Skin of body (tissue), 1 donor: ENCODE measurements at regions not wholly inside any gene's neighbourhood (a gene's known extent, or its start where the extent isn't known, plus 50 kb on each side); places are given as distances from the start of the nearest gene placed in this dataset.

Experiments
- DNase-seq: peaks from one replicate; lab custom pipeline; 2025; lab: John Stamatoyannopoulos, UW

DNA sequence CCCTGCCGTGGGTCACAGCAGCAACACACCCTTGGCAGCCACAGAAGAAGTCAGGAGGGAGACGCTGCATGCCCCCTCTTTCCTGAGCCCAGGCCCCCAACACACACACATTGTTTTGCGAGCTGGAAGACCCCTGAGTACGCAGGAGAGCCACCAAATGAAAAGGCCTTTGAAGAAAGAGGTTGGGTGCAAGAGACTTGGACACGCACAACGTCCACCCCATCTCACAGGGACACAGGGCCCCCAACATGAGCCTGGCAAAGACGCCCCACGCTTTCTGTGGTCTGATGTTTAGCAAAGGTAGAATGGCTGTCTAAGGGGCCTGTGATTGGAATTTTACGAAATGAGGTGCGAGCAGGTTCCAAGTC is 185.0 kb downstream of the TTLL2 start:
- DNase-seq, result no peak

DNA sequence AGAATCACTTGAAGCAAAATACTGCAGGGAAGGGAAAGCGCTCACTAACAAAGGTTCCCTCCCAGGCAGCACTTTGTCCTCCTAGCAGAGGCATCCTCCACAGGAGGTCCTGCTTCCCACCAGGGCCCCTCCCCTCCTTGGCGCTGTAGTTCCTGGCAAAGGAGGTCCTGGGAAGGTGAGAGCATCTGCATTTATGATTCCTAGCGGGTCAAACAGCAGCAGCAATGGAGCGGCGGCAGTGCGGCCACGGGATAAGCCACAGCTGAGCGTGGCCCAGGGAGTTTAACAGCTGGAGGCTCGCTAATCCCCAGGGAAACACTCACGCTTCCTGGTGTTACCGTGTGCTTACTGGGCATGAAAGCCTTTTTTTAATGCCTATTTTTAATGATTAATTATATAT is 185.8 kb downstream of the TTLL2 start:
- DNase-seq, result no peak

DNA sequence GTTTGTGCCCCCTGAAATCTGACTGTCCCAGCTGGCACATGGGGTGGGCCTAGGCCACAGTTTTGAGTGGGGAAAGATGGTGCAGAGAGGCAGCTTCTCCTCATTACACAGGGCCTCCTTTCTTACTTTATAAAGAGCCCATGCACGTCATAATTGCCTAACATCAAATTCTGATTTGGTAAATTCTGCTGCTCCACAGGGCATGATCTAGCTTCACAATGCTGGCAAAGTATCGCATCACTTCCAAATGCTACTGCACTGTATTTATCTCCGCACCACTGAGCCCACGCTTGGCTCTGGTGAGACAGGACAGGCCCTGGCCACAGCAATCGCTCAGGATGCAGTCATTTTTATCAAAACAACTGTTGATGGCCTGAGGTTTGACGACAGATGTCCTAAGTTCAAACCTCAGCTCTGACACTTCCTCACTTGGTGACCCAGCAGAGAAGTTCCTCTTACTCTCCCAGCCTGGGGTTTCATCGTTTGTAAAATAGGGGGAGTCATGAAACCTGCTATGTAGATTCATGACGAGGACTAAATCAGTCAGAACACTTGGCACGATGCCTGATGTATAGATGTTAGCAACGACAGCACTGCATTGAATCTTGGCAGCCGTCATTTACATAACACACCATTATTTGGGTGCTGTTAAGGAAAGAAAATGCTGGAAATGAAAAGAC is 187.9 kb downstream of the TTLL2 start:
- DNase-seq, result no peak

DNA sequence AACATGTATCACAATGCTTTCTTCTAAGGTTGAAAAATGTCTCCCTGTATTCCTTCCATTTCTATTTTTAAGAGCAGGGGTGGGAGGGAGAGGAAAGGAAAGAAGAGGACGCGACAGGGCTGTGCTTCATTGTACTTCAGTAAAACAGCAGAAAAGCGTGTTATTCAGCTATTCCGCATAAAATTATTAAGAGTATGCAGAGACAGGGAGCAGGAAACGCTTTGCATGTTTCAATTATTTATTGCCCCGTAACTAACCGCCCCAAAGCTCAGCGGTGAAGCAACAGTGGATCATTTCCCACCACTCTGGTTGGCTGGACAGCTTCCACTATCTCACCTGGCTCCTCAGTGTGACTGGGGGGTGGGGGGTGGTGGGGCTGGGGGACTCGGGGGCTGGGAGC is 188.9 kb downstream of the TTLL2 start:
- DNase-seq, result no peak

DNA sequence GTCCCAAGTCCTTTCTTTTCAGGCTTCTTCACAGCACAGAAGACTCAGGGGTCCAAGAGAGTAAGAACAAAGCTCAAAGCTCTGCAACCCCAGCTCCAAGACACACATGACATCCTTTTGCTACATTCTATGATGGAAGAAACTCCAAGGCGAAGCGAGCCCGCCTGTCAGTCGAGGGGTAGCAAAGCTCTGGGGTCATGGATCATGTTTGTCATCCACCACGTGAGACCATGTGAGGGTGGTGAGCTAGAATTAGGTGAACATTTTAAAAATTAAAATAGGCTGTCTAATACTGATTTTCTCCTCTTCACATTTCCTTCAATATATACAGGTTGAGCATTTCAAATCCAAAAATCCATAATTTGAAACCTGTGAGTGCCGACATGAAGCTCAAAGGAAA is 189.6 kb downstream of the TTLL2 start:
- DNase-seq, result no peak

DNA sequence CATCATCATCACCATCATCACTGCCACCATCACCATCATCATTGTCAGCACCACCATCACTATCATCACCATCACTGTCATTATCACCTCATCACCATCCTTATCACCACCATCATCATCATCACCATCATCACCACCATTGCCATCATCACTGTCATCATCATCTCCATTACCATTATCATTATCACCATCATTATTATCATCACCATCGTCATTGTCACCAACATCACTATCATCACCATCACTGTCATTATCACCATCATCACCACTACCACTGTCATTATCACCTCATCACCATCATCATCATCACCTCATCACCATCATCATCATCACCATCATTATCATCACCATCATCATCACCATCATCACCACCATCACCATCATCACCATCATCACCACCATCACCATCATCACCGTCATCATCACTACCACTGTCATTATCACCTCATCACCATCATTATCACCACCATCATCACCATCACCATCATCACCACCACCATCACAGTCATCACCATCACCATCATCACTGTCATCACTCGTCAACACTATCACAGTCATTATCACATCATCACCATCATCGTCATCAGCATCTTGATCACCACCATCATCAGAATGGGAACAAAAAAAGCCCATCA is 191.1 kb downstream of the TTLL2 start:
- no peak for DNase-seq

DNA sequence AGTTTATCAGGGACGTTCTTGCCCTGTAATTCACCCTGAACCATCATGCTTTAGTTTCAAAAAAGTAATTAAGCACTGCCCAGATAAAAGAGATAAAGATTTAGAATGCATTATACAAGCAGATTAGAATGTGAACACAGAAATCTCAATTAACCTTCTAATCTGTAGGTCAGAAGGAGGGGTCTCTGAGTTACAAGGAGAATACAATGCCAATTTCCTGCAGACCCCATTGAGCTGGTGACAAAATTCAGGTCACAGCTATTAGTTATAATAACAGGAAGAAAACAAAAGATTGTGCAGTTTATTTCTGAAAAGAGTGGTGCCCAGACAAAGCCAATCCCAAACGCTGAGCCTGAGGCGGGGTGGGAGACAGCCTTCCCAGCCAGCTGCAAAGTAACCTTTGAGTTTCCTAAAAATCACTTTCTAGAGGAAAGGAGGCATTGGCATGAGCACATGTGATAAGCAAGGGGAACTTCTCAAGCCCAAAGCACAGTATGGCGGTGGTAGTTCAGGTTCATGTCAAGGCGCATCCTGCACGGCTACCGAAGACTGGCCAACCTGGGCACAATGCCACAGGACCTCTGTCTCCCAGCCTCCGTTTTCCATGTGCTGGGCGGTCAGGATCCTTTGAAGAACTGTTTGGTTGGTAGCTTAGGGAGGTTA is 192.5 kb downstream of the TTLL2 start:
- no peak for DNase-seq

DNA sequence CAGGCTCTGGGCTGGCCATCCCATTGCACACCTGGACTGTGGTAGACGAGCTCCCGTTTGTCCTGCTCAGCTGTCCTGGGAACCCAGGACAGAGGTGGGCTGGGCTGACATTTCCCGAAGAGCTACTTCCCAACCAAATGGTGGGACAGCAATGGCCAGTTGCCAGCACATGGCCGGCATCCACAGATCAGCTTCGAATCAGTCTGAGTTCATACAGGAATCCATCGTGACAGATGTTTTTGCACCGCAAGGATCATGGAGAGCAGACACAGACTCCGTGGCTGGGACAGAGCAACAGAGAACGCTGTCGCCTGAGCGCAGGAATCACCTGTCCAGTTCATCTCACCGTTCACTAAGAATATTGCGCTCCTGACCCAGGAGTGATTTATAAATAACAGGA is 198.5 kb downstream of the TTLL2 start:
- DNase-seq, result no peak

DNA sequence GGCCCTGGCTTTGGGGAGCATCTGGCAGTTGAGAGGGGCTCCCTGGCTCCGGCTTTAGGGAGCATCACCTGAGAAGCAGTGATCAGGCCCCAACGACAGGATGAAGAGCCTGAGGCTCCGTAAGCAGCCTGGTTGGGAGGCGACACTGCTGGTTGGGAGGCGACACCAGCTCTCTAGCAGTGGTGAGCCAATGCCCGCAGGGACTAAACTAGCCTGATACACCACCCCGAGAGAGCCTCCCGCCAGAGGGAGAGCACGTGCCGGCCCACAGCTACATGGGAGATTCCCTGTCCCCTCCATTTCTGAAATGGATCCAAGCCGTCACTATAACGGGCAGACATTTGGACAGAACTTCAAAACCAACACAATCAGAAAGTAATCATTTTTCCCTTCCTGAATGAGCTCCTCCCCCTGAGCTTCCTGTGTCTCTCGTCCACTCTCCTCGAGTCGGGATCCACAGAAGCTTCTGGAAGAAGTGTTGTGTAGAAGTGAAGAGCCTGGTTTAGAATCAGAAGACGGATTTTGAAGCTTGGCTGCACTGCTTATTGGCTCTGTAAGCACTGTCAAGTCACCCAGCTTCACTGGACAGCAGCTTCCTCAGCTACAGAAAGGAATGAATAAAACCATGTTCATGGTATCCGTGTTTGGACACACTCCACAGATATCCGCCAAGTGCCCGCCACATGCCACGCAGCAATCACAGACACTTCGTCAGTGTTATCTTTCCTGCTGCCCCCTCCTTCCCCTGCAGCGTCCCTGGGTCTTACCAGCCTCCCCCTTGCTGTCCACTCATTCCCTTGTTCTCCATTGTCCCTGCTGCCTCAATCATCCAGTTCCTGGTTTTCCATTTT is 199.6 kb downstream of the TTLL2 start:
- no peak for DNase-seq

DNA sequence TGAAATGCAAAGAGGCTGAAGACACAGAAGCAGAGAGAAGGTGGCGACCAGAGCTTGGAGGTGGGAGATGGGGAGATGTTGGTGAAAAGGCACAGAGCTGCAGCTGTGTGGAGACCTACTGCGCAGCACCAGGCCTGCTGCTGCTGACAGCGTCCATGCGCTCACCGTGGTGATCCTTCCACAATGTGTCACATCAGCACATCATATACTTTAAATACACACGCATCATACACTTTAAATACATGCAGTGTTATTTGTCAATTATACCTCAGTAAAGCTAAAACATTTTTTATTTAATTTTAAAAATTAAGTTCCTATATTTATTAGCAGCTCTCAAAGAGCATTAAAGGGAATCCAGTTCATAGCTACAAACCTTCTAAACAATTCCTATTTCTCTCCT is 200.9 kb downstream of the TTLL2 start:
- no peak for DNase-seq

DNA sequence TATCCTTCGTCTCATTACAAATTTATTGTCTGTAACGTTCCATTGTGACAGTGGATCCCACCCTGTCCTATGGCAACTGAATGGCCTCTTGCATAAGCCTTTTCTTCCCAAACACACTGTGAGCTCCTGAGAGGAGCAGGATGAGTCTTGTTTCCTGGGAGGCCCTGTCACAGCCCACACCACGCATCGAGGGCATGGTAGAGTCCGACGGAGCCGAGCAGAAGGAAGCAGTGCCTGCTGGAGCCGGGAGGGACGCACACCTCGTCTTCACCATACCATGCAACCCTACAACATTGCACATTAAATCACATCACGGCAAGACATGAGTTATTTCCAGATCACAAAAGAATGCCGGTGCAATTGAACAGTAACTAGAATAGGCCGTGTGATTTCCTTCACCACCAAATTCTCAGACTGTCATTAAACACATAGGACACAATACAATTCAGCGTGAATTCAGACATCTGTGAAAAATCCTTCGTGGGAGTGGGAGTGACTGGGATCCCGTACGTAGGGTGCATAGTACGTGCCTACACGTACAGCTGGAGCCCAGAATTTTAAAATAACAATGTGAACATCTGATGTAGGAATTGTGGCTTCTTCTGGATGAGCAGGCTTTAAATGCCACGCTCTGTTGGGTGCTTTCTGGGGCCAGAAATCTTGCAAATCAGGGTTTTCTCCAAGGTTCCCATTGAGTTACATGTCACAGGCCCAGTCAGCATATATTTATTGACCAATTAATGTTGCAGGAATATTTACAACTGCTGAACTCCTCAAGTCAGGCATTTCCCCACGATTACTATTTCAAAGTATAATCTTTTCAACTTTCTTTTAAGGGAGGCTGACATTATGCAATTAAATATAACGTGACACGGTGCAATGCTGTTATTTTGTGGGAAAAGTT is 201.8 kb downstream of the TTLL2 start:
- DNase-seq, result no peak

DNA sequence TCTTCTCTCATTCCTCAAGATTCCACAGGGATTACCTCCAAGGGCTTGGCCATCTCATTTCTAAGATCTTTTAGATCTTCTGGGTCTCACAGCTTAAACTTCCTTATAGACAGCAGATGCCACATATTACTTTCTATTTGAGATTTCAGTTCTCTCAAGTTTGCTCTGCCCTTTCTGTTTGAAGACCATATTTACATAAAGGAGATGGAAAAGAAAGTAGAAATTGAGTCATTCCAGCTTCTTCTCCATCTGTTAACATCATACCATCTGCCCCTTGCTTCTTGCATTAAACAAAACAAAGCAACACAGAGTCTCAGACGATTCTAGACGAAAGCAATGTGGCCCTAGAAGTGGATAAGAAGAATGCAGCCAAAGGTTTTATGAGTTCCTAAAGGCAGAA is 203.4 kb downstream of the TTLL2 start:
- DNase-seq, result no peak

DNA sequence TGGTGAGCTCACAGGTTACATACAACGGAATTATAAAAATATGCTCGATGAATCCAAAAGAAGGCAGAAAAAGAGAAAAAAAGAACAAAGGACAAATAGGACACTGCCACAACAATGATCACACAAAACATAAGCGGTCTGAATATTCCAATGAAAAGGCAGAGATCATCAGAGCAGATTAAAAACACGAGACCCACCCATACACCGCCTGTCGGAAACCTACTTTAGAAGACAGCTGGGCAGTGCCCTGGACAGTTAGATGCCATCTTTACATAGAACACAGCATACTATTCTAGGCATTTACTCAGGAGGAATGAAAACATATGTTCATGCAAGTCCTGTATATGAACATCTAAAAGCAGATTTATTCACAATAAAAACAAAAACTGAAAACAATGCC is 204.1 kb downstream of the TTLL2 start:
- no peak for DNase-seq

DNA sequence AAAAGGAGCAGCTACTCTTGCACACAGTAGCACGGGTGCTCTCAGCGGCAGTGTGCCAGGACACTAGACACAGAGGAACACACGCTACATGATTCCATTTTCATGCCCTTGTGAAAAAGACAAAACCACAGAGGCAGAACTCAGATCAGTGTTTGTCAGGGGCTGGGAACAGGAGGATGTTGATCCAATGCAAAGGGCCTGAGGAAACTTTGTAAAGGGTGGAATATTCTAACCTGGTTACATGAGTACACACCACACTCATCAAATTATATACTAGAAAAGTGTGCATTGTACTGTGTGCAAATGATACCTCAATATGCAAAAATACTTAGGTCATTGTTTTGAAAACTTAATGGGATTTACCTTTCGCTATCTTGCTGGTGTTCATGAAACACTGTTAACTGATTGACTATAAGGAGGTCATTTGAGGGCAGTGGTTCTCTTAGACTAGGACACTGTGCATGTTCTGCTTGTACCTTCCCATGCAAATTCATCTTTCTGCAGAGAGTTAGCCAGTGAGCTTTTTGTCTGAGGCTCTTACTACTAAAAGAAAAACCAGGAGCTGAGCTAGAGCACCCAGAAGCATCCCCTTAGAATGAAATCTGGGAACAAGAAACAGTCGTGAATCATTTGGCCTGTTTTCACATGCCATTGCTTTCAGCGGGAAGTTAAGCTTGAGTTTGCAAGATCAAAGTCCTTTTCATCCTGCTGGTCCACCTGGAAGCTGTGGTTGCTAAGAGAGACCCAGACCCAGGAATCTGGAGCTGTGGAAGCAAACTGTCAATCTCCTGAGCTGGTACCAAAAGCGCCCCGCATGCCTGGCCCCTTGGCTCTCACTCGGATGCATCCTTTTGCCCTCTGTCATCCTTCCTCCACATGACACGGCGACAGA is 204.8 kb downstream of the TTLL2 start:
- DNase-seq, result no peak

DNA sequence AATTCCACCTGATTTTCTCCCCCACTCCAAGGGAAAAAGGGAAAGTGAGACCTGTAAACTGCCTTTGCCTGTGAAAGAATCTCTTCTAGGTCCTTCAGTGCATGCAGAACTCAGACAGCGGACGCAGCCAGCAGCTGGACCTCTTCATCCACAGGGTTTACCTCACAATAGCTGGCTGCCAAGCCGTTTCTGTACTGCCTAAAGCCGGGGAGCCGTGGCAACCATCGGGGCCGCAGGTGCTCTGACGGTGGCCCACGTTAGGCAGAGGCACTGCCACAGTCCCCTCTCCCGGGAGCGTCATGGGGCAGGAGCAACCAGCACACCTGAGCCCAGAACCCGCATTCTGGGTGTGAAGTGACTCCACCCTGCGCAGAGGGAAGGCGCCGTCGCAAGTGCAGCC is 206.1 kb downstream of the TTLL2 start:
- no peak for DNase-seq

DNA sequence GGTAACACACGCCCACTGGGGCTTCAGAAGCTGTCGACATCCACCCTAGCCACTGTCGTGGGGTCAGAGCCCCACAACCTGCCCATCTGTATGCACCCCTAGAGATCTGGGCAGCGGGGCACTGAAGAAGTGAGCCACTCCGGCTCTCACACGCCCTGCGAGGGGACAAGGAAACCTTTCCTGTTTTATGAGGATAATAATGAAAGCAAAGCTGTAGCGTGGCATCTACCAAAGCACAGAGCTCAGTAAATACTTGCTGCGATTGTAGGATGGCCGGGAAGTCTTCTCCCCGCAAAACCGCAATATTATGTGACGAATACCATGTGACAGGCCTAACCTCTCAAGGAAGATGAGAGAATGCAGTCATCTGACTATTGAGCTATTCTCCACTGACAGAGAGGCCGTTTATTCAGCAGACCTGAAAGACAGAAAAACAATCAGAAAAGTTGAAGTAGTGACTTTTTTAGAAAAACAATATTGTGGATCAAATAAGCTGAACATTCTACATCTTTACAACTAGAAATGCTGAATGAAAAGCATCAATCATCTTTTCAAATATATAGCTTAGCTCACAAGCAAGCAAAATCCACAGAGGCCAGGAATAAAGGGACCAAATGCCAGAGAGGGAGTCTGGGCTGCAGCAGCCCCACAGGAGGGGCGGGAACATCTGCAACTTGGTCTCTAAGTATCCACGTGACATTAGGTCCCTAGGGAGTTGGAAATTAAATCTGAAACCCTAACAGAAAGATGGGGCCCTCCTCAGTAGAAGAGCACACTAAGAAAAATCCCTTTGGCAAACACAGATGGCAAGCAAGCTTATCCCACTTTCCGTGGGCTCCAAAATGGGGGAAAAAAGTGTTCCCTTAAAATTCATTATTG is 207.8 kb downstream of the TTLL2 start:
- DNase-seq, result no peak

DNA sequence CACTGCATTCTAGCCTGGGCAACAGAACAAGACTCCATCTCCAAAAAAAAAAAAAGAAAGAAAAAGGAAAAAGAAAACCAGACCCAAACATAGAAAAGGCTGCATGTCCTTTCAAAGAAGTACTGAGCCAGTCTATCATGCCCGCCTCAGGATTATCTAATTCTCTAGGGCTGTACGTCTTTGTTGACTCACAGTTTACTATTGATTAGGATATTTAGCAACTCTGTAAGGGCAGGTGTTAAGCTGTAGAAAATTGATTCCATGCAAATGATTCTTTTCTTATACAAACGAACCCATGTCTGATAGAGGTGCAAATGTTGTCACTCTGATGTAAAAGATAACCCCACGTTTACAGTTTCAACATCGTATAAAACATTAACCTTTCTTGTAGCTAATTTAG is 209.0 kb downstream of the TTLL2 start:
- DNase-seq, result no peak

DNA sequence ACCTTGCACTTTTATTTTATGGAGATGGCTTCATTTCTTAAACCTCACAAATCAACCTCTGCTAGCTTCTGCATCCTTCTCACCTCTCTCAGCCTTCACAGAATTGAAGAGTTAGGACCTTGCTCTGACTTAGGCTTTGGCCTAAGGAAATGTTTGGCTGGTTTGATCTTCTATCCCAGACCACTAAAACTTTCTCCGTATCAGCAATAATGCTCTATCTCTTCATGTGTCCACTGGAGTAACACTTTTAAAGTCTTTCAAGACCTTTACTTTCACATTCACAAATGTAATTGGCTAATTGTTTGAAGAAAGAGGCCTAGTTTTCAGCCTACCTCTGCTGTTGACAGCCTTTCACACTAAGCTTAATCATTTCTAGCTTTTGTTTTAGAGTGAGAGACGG is 212.9 kb downstream of the TTLL2 start:
- no peak for DNase-seq

DNA sequence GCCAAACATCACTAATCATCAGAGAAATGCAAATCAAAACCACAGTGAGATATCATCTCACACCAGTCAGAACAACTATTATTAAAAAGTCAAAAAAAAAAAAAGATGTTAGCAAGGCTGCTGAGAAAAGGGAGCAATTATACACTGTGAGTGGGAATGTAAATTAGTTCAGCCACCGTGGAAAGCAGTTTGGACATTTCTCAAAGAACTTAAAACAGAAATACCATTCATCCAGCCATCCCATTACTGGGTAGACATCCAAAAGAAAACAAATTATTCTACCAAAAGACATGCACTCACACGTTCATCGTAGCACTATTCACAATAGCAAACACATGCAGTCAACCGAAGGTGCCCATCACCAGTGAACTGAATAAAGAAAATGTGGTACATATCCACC is 213.9 kb downstream of the TTLL2 start:
- no peak for DNase-seq
